Neural progenitor cell (in vitro differentiated cells): ENCODE measurements at regions not wholly inside any gene's neighbourhood (a gene's known extent, or its start where the extent isn't known, plus 50 kb on each side); places are given as distances from the start of the nearest gene placed in this dataset.

Experiments used
- DNase-seq: peaks from one replicate; pipeline ENCODE4 v3.0.0-alpha.2; 2016; ENCODE audit warnings: low spot score
- H2AFZ ChIP-seq: fragments of 200-600 bp; sonication (generic); replicated peaks from 2 replicates; pipeline ENCODE4 v1.6.1; 2016; ENCODE audit warnings: antibody characterized with exemption
- H3F3A ChIP-seq: fragments of 200-600 bp; sonication (generic); 2 replicates; pipeline ENCODE4 v1.6.1; 2016; ENCODE audit warnings: antibody characterized with exemption, low read depth
- H3K27ac ChIP-seq: fragments of 200-600 bp; sonication (generic); 2 replicates; pipeline ENCODE4 v1.5.1; 2016; ENCODE audit warnings: mild to moderate bottlenecking
- H3K27me3 ChIP-seq: fragments of 200-600 bp; sonication (generic); 2 replicates; pipeline ENCODE4 v1.6.1; 2016; ENCODE audit warnings: mild to moderate bottlenecking, moderate library complexity
- H3K36me3 ChIP-seq: fragments of 200-600 bp; sonication (generic); 2 replicates; pipeline ENCODE4 v1.5.1; 2016
- H3K4me1 ChIP-seq: fragments of 200-600 bp; sonication (generic); 2 replicates; pipeline ENCODE4 v1.6.1; 2016; ENCODE audit warnings: mixed run types
- H3K4me2 ChIP-seq: fragments of 200-600 bp; sonication (generic); 2 replicates; pipeline ENCODE4 v1.6.1; 2016
- H3K4me3 ChIP-seq: fragments of 200-600 bp; sonication (generic); 2 replicates; pipeline ENCODE4 v1.5.1; 2016
- H3K79me2 ChIP-seq: fragments of 200-600 bp; sonication (generic); 2 replicates; pipeline ENCODE4 v1.6.1; 2016; ENCODE audit warnings: low read depth
- H3K9ac ChIP-seq: fragments of 200-600 bp; sonication (generic); 2 replicates; pipeline ENCODE4 v1.6.1; 2016
- H3K9me3 ChIP-seq: fragments of 200-600 bp; sonication (generic); 2 replicates; pipeline ENCODE4 v1.5.1; 2016; ENCODE audit warnings: low read depth
- H4K20me1 ChIP-seq: fragments of 200-600 bp; sonication (generic); 2 replicates; pipeline ENCODE4 v1.6.1; 2016; ENCODE audit warnings: low read depth
- H3K27ac Mint-ChIP-seq: 3 replicates; pipeline ENCODE4 v1.8.0; 2021; ENCODE audit warnings: mixed read lengths
- H3K27me3 Mint-ChIP-seq: 2 replicates; pipeline ENCODE4 v1.8.0; 2022; ENCODE audit warnings: low read depth, mild to moderate bottlenecking, inconsistent platforms, moderate library complexity, mixed read lengths; ENCODE audit not compliant: insufficient read depth
- H3K36me3 Mint-ChIP-seq: 3 replicates; pipeline ENCODE4 v1.8.0; 2021; ENCODE audit warnings: mixed read lengths
- H3K4me1 Mint-ChIP-seq: 3 replicates; pipeline ENCODE4 v1.8.0; 2021; ENCODE audit warnings: mixed read lengths
- H3K4me3 Mint-ChIP-seq: 3 replicates; pipeline ENCODE4 v1.8.0; 2021; ENCODE audit warnings: mild to moderate bottlenecking, moderate library complexity, mixed read lengths
- H3K9me3 Mint-ChIP-seq: 3 replicates; pipeline ENCODE4 v1.8.0; 2020; ENCODE audit warnings: mixed read lengths
- EZH2 ChIP-seq: fragments of 200-600 bp; sonication (generic); IDR thresholded peaks from 2 replicates; pipeline ENCODE4 v1.6.1; 2017; ENCODE audit warnings: antibody characterized with exemption, mild to moderate bottlenecking, moderate library complexity
- EZH2phosphoT487 ChIP-seq: fragments of 200-600 bp; sonication (generic); IDR thresholded peaks from 2 replicates; pipeline ENCODE4 v1.6.1; 2017; ENCODE audit warnings: antibody characterized with exemption
- TF ChIP-seq, protein P1 (sequence below): fragments of 200-600 bp; sonication (generic); IDR thresholded peaks from 2 replicates; pipeline ENCODE4 v1.5.1; 2017; ENCODE audit warnings: antibody characterized with exemption, mild to moderate bottlenecking

DNA sequence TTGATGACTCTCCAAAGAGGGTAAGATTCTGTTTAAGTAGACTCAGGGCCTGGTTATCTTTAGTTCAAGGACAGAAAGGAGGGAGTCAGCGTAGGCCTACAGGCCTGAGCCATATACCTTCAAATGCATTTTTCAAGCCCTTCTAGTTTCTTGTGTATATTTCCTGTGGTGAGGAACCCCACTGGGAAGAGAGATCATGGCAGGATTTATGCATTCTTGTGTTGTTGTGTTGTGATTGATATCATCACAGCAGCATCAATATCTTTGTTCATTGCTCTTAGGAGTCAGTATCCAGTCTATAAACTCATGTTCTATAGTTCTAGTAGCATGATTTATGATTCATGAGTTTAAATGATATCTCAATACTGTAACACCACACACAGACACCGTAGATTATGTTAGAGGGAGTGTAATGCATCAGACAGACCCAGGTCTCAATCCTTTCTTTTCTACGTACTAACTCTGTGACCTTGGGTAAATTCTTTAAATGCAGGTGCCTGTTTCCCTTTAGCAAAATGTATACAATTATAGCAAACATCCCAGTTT lies 427.5 kb downstream of the PDCD6IP start:
- Histone ChIP-seq H3K27ac (no peak overlapping the region), H3K4me1 (no peaks in the 10 kb centered on the region), H3K9me3 (no peaks in the 10 kb centered on the region), H3K27me3 (no peaks in the 10 kb centered on the region), H3F3A (no peaks in the 10 kb centered on the region), H4K20me1 (no peaks in the 10 kb centered on the region), H3K4me3 (no peak overlapping the region), H3K9ac (no peak overlapping the region), H3K79me2 (no peaks in the 10 kb centered on the region), H3K4me2 (no peak overlapping the region), H2AFZ (no peak overlapping the region), H3K36me3 (no peaks in the 10 kb centered on the region)
- Mint-ChIP-seq H3K27ac (no peak overlapping the region), H3K9me3 (no peaks in the 10 kb centered on the region), H3K4me3 (no peak overlapping the region), H3K4me1 (peaks cover 4% of the 10 kb centered on the region), H3K36me3 (no peaks in the 10 kb centered on the region), H3K27me3 (no peaks in the 10 kb centered on the region)
- TF ChIP-seq EZH2phosphoT487 (no peak), EZH2 (no peak)
- TF ChIP-seq, protein P1, sequence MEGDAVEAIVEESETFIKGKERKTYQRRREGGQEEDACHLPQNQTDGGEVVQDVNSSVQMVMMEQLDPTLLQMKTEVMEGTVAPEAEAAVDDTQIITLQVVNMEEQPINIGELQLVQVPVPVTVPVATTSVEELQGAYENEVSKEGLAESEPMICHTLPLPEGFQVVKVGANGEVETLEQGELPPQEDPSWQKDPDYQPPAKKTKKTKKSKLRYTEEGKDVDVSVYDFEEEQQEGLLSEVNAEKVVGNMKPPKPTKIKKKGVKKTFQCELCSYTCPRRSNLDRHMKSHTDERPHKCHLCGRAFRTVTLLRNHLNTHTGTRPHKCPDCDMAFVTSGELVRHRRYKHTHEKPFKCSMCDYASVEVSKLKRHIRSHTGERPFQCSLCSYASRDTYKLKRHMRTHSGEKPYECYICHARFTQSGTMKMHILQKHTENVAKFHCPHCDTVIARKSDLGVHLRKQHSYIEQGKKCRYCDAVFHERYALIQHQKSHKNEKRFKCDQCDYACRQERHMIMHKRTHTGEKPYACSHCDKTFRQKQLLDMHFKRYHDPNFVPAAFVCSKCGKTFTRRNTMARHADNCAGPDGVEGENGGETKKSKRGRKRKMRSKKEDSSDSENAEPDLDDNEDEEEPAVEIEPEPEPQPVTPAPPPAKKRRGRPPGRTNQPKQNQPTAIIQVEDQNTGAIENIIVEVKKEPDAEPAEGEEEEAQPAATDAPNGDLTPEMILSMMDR, result no peak
- DNase-seq, result no peak

DNA sequence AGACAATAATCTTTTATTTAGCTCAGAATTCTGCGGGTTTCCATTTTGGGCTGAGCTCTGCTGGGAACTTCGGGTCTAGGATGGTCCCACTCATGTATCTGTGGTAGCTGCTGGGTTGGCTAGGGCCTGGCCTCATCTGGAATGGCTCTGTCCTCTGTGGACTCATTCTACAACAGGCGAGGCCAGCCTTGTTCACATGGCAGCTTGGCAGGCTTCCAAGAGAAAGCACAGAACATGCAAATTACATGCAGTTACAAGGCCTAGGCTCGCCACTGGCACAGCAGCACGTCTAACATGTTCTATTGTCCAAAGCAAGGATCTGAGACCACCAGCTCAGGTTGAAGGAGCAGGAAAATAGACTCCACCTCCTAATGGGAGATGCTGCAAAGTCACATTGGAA lies 431.4 kb downstream of the PDCD6IP start:
- no peak overlapping the region for H3K4me2 ChIP-seq
- H3K4me3 ChIP-seq, result no peak overlapping the region
- TF ChIP-seq, protein P1, result no peak
- TF ChIP-seq EZH2, result no peak
- TF ChIP-seq EZH2phosphoT487, result no peak
- peaks cover 4% of the 10 kb centered on the region for H3K4me1 Mint-ChIP-seq
- H3K9me3 ChIP-seq, result no peaks in the 10 kb centered on the region
- H3K36me3 Mint-ChIP-seq, result no peaks in the 10 kb centered on the region
- no peaks in the 10 kb centered on the region for H3K4me1 ChIP-seq
- H3K36me3 ChIP-seq, result no peaks in the 10 kb centered on the region
- H3K27ac Mint-ChIP-seq, result peak overlapping the region; percentile 53
- no peaks in the 10 kb centered on the region for H3K79me2 ChIP-seq
- H4K20me1 ChIP-seq, result no peaks in the 10 kb centered on the region
- no peak overlapping the region for H3K9ac ChIP-seq
- DNase-seq, result no peak
- H3K27me3 Mint-ChIP-seq, result peaks cover 2% of the 10 kb centered on the region
- H3F3A ChIP-seq, result no peaks in the 10 kb centered on the region
- H3K27ac ChIP-seq, result no peak overlapping the region
- no peaks in the 10 kb centered on the region for H3K9me3 Mint-ChIP-seq
- no peaks in the 10 kb centered on the region for H3K27me3 ChIP-seq
- H2AFZ ChIP-seq, result no peak overlapping the region
- no peak overlapping the region for H3K4me3 Mint-ChIP-seq

DNA sequence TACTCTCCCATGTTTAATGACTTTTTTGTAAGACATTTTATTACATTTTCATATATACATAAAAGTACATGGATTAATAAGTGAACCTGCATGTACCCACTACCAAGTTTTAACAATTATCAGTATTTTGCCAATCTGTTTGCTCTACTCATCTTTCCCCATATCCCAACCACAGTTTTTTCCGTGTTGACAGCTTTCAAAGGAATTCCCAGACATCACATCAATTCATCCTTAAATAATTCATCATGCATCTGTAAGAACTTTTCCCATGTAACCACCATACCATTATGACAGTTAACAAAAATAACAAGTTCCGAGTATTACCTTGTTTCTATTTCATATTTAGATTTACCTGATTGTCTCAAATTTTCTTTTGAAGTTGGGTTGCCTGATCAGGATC lies 436.7 kb downstream of the PDCD6IP start:
- H3K27ac Mint-ChIP-seq, result no peak overlapping the region
- no peak overlapping the region for H2AFZ ChIP-seq
- H3K9me3 ChIP-seq, result no peaks in the 10 kb centered on the region
- no peaks in the 10 kb centered on the region for H4K20me1 ChIP-seq
- TF ChIP-seq, protein P1, result no peak
- TF ChIP-seq EZH2phosphoT487 (no peak), EZH2 (no peak)
- no peaks in the 10 kb centered on the region for H3K4me1 ChIP-seq
- H3K27me3 Mint-ChIP-seq, result peaks cover 2% of the 10 kb centered on the region
- H3K4me3 ChIP-seq, result no peak overlapping the region
- H3K9me3 Mint-ChIP-seq, result no peaks in the 10 kb centered on the region
- H3K36me3 ChIP-seq, result no peaks in the 10 kb centered on the region
- no peak overlapping the region for H3K27ac ChIP-seq
- no peak overlapping the region for H3K4me2 ChIP-seq
- H3K9ac ChIP-seq, result no peak overlapping the region
- no peaks in the 10 kb centered on the region for H3K36me3 Mint-ChIP-seq
- peaks cover 2% of the 10 kb centered on the region for H3K4me1 Mint-ChIP-seq
- no peaks in the 10 kb centered on the region for H3K79me2 ChIP-seq
- H3F3A ChIP-seq, result no peaks in the 10 kb centered on the region
- DNase-seq, result no peak
- no peaks in the 10 kb centered on the region for H3K27me3 ChIP-seq
- no peak overlapping the region for H3K4me3 Mint-ChIP-seq
